ENCODE measurements at regions not wholly inside any gene's neighbourhood (a gene's known extent, or its start where the extent isn't known, plus 50 kb on each side); places are given as distances from the start of the nearest gene placed in this dataset.

- Mint-ChIP-seq H3K36me3 (ENCODE audit: low read depth) (no peaks in the 10 kb centered on the region), H3K4me3 (no peak overlapping the region), H3K4me1 (no peaks in the 10 kb centered on the region), H3K27me3 (peaks cover 2% of the 10 kb centered on the region), H3K9me3 (no peaks in the 10 kb centered on the region), H3K27ac (no peak overlapping the region)
- intact Hi-C loops (cut with micrococcal nuclease), result no loop called here
- ATAC-seq (ENCODE audit: low read depth) (no peak), DNase-seq (no peak)
- ChIA-PET POLR2A (no interaction called here), CTCF (no interaction called here)
- no peak for TF ChIP-seq CTCF (IDR thresholded peaks at IDR 0.05)
Observed at GRCh38 chr4:138650929-138651448, 364.6 kb upstream of the NOCT start.

GRCh38 chr4:138650495-138650894 is 365.1 kb upstream of the NOCT start:
- H3K36me3 Mint-ChIP-seq (ENCODE audit: low read depth), result no peaks in the 10 kb centered on the region
- CTCF ChIA-PET, result no interaction called here
- DNase-seq (no peak), ATAC-seq (ENCODE audit: low read depth) (no peak)
- H3K4me1 Mint-ChIP-seq, result no peaks in the 10 kb centered on the region
- H3K27me3 Mint-ChIP-seq, result peaks cover 2% of the 10 kb centered on the region
- H3K27ac Mint-ChIP-seq, result no peak overlapping the region
- no peaks in the 10 kb centered on the region for H3K9me3 Mint-ChIP-seq
- intact Hi-C loops (cut with micrococcal nuclease), result no loop called here
- POLR2A ChIA-PET, result no interaction called here
- TF ChIP-seq CTCF (IDR thresholded peaks at IDR 0.05), result no peak
- no peak overlapping the region for H3K4me3 Mint-ChIP-seq

- H3K4me3 Mint-ChIP-seq, result no peak overlapping the region
- no peaks in the 10 kb centered on the region for H3K36me3 Mint-ChIP-seq (ENCODE audit: low read depth)
- H3K4me1 Mint-ChIP-seq, result no peaks in the 10 kb centered on the region
- DNase-seq (no peak), ATAC-seq (ENCODE audit: low read depth) (no peak)
- ChIA-PET POLR2A (no interaction called here), CTCF (no interaction called here)
- intact Hi-C loops (cut with micrococcal nuclease), result no loop called here
- TF ChIP-seq CTCF (IDR thresholded peaks at IDR 0.05), result no peak
- peaks cover 2% of the 10 kb centered on the region for H3K27me3 Mint-ChIP-seq
- no peaks in the 10 kb centered on the region for H3K9me3 Mint-ChIP-seq
- no peak overlapping the region for H3K27ac Mint-ChIP-seq
Observed at GRCh38 chr4:138647433-138647832, 368.1 kb upstream of the NOCT start.

- ChIA-PET CTCF (no interaction called here), POLR2A (no interaction called here)
- Mint-ChIP-seq H3K9me3 (no peaks in the 10 kb centered on the region), H3K27me3 (peaks cover 2% of the 10 kb centered on the region), H3K27ac (no peak overlapping the region), H3K4me1 (no peaks in the 10 kb centered on the region), H3K4me3 (no peak overlapping the region), H3K36me3 (ENCODE audit: low read depth) (no peaks in the 10 kb centered on the region)
- DNase-seq, result no peak
- ATAC-seq (ENCODE audit: low read depth), result no peak
- intact Hi-C loops (cut with micrococcal nuclease), result no loop called here
- TF ChIP-seq CTCF (IDR thresholded peaks at IDR 0.05), result no peak
Observed at GRCh38 chr4:138646383-138646782, 369.2 kb upstream of the NOCT start.

GRCh38 chr4:138645289-138645688 is 370.3 kb upstream of the NOCT start:
- Mint-ChIP-seq H3K4me1 (no peaks in the 10 kb centered on the region), H3K4me3 (no peak overlapping the region), H3K27ac (no peak overlapping the region), H3K36me3 (ENCODE audit: low read depth) (no peaks in the 10 kb centered on the region), H3K9me3 (no peaks in the 10 kb centered on the region), H3K27me3 (peaks cover 4% of the 10 kb centered on the region)
- POLR2A ChIA-PET, result no interaction called here
- TF ChIP-seq CTCF (IDR thresholded peaks at IDR 0.05), result no peak
- no peak for ATAC-seq (ENCODE audit: low read depth)
- CTCF ChIA-PET, result no interaction called here
- no peak for DNase-seq
- intact Hi-C loops (cut with micrococcal nuclease), result no loop called here

Measured in activated B cell treated with CpG ODN at 0.5 μM for 24 hours (primary cell).